ENCODE measurements at regions not wholly inside any gene's neighbourhood (a gene's known extent, or its start where the extent isn't known, plus 50 kb on each side); places are given as distances from the start of the nearest gene placed in this dataset.

DNA sequence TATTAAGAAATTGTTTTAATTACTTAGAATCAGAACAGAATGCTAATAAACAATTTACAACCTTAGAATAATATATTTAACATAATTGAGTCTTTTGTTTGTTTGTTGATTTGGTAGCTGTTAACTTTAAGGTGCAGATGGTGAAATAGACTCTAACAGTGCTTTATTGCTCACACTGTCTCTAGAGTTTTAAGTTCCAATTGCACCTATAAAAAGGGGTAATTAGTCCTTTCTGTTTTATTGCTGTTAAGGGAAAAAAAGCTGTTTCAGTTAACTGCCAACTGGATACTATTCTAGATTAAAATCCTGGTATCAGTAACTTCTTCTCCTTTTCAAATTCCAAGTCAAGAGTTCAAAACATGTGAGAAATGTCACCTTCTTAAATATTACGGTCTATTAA lies 197.6 kb upstream of the TMPRSS15 start:
- in situ Hi-C loops (cut with HindIII; ENCODE audit: low pct_unique_long_range_greater_than_20kb, low sequenced_read_pairs) = no loop called here
- DNase-seq (ENCODE audit: low read depth in 1 of 2, low spot score in 1 of 2) = no peak
- no peak for TF ChIP-seq JUND (IDR thresholded peaks at IDR 0.05; ENCODE audit: low read depth)

DNA sequence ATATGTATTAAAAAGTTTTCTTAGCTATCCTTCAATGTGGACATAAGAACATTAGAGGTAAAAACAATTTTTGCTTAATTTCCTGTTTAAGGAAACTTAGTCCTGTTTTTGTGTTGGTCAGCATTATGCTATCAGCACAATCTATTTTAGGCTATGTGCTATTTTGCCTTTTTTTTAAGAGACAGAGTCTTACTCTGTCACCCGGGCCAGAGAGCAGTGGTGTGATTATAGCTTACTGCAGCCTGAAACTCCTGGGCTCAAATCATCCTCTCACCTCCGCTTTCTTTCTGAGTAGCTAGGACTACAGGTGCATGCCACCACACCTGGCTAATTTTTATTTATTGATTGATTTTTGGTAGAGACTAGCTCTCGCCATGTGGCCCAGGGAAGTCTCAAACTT lies 199.1 kb upstream of the TMPRSS15 start:
- no peak for TF ChIP-seq JUND (IDR thresholded peaks at IDR 0.05; ENCODE audit: low read depth)
- DNase-seq (ENCODE audit: low read depth in 1 of 2, low spot score in 1 of 2) = no peak
- in situ Hi-C loops (cut with HindIII; ENCODE audit: low pct_unique_long_range_greater_than_20kb, low sequenced_read_pairs) = no loop called here

DNA sequence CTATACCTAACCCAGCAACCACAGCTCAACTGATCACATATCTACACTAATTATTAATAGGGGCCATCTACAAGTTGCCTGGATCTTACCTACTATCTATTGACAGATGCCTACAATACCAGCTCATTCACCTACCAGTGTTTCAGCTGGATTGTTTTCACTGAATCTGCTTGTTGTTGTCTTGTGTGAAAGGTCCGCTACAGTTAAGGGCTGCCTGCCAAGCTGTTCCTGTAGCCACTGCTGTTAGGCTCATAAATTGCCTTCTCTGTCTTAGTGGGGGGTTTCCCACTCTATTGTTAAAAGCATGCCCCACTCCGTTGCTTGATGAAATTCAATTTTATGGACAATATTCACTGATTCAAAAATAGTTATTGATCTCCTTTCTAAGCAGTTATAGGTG lies 199.7 kb upstream of the TMPRSS15 start:
- TF ChIP-seq JUND (IDR thresholded peaks at IDR 0.05; ENCODE audit: low read depth) = no peak
- in situ Hi-C loops (cut with HindIII; ENCODE audit: low pct_unique_long_range_greater_than_20kb, low sequenced_read_pairs) = no loop called here

DNA sequence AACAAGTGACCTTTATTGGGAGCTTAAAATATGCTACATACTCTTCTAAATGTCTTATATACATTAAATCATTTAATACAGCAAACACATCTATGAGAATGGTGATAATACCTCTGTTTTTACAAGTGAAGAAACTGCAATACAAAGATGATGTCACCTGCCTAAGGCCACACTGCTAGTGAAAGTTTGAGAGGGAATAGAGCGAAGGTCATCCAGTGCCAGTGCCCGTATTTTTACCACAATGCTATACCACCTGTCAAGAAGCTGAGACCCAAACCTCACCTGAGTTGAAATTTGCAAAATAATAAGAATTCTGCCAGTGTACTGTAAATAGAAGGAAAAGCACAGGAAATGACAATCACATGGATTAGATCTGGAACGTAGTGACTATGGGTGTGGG lies 200.4 kb upstream of the TMPRSS15 start:
- in situ Hi-C loops (cut with HindIII; ENCODE audit: low pct_unique_long_range_greater_than_20kb, low sequenced_read_pairs) = no loop called here
- no peak for TF ChIP-seq JUND (IDR thresholded peaks at IDR 0.05; ENCODE audit: low read depth)
- DNase-seq (ENCODE audit: low read depth in 1 of 2, low spot score in 1 of 2) = no peak

More for the DNA sequence above, 199.7 kb upstream of the TMPRSS15 start:
- DNase-seq (ENCODE audit: low read depth in 1 of 2, low spot score in 1 of 2) = no peak

DNA sequence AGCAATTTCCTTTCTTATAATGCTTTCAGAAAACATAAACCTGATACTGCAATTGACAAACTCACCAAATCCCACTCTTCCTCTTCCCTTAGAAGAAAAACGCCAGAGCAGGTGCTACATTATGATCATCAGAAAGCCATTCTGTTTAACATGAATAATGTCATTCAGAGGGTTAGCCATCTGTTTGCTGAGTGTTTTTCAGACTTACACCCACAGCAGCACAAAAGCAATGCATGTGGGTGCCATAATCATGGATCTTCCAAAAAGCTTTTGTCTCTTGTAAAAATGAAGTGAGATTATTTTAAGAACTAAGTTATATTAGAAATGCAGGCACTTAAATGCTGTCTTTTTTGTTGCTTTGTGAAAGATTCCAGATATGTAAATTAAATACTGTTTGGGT lies 204.6 kb upstream of the TMPRSS15 start:
- no peak for DNase-seq (ENCODE audit: low read depth in 1 of 2, low spot score in 1 of 2)
- in situ Hi-C loops (cut with HindIII; ENCODE audit: low pct_unique_long_range_greater_than_20kb, low sequenced_read_pairs) = no loop called here
- no peak for TF ChIP-seq JUND (IDR thresholded peaks at IDR 0.05; ENCODE audit: low read depth)

DNA sequence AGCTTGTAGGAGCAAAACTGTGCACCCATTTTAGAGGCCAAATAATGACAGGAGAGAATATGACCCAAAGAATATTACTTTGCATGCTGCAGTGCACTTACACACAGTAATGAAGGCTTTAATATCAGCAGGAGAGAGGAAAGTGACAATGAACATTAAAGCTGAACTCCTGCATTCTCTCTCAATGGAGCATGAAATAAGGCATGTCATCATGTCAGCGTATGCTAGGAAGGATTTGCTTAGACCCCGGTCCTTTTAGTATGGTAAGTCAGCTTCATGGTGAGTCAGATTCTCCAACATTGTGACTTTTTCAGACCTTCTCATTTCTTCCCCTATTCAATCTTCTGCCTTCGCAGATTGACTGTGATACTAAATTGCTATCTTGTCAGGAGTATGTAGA lies 210.7 kb upstream of the TMPRSS15 start:
- DNase-seq (ENCODE audit: low read depth in 1 of 2, low spot score in 1 of 2) = no peak
- in situ Hi-C loops (cut with HindIII; ENCODE audit: low pct_unique_long_range_greater_than_20kb, low sequenced_read_pairs) = no loop called here
- TF ChIP-seq JUND (IDR thresholded peaks at IDR 0.05; ENCODE audit: low read depth) = no peak

DNA sequence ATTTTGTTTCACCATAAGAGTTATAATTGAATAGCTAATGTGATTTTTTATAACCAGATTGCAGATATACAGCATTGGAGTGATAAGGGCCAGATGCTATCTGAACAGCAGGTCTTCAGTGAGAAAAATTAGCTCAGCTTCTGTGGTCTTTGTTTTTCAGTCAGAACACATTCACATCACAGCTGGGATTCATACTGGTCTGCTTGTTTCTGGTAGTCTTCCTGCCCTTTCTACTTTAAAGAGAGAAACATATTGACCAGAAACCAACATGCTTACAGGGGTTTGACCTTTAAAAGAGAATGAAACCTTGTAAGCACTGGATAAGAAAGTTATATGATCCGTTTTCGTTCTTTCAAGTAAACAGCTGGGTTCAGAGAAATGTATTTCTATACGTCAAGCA lies 213.7 kb upstream of the TMPRSS15 start:
- TF ChIP-seq JUND (IDR thresholded peaks at IDR 0.05; ENCODE audit: low read depth) = no peak
- no peak for DNase-seq (ENCODE audit: low read depth in 1 of 2, low spot score in 1 of 2)
- in situ Hi-C loops (cut with HindIII; ENCODE audit: low pct_unique_long_range_greater_than_20kb, low sequenced_read_pairs) = no loop called here

DNA sequence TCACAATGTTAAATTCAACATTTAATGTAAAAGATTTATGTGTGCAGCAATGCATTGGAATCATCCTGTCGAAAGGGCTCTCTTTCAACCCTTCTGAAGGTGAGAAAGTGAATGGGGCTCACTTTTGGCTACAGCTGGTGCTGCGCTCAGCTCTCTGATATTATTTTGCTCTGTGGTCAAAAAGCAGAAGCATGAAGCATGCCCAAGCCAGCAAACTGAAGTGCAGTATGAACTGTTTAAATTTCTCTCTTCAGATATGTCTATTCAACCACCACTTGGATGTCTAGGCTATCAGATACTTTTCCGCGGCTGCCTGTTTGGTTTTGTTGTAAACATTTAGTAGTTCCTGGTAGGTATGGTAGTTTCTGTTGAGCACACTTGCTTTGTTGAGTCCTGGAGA lies 216.9 kb upstream of the TMPRSS15 start:
- in situ Hi-C loops (cut with HindIII; ENCODE audit: low pct_unique_long_range_greater_than_20kb, low sequenced_read_pairs) = no loop called here
- DNase-seq (ENCODE audit: low read depth in 1 of 2, low spot score in 1 of 2) = no peak
- TF ChIP-seq JUND (IDR thresholded peaks at IDR 0.05; ENCODE audit: low read depth) = no peak

DNA sequence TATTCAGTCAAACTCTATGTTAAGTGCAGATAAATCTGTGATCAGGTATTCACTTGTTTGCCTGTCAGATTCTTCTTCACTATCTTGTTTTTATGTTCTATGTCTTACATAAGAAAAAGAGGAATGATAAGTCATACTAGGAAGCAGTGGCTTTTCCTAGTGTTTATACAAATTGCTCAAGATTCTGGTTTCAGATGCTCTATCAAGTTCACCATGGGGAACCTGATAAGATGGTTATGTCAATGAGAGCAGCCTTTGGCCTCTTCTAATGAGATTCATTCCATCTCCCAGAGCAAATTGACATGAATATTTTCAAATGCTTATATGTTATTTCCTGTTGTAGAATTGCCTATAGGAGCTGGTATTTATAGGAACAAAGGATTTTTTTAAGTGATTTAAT lies 218.8 kb upstream of the TMPRSS15 start:
- no peak for DNase-seq (ENCODE audit: low read depth in 1 of 2, low spot score in 1 of 2)

DNA sequence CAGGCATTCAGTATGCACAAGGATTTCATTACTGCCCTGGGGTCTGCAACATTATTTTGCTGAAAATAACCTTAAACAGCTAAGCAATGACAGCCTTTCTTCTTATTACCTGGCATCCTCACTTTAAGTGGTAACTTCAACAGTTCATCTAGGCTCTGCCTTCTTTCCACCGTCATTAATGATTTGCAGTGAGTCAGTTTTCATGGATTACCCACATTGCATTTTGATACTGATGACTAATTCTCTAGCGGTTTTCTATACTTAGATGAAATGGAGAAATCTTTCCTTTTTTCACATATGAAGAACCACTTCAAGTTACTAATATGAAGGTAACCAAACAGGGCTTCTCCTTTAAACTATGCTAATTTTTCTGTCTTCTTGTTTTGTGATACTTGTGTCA lies 226.9 kb upstream of the TMPRSS15 start:
- TF ChIP-seq JUND (IDR thresholded peaks at IDR 0.05; ENCODE audit: low read depth) = no peak
- DNase-seq (ENCODE audit: low read depth in 1 of 2, low spot score in 1 of 2) = no peak

More for the DNA sequence above, 218.8 kb upstream of the TMPRSS15 start:
- no peak for TF ChIP-seq JUND (IDR thresholded peaks at IDR 0.05; ENCODE audit: low read depth)
- in situ Hi-C loops (cut with HindIII; ENCODE audit: low pct_unique_long_range_greater_than_20kb, low sequenced_read_pairs) = no loop called here

DNA sequence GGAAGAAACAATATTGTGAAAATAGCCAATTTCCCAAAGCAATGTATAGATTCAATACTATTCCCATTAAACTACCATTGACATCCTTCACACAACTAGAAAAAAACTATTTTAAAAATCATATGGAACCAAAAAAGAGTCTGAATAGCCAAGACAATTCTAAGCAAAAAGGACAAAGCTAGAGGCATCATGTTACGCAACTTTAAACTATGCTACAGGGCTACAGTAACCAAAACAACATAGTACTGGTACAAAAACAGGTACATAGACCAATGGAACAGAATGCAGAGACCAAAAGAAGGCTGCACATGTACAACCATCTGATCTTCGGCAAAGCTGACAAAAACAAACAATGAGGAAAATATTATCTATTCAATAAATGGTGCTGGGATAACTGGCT lies 233.3 kb upstream of the TMPRSS15 start:
- no peak for DNase-seq (ENCODE audit: low read depth in 1 of 2, low spot score in 1 of 2)
- in situ Hi-C loops (cut with HindIII; ENCODE audit: low pct_unique_long_range_greater_than_20kb, low sequenced_read_pairs) = no loop called here

More for the DNA sequence above, 226.9 kb upstream of the TMPRSS15 start:
- in situ Hi-C loops (cut with HindIII; ENCODE audit: low pct_unique_long_range_greater_than_20kb, low sequenced_read_pairs) = no loop called here

DNA sequence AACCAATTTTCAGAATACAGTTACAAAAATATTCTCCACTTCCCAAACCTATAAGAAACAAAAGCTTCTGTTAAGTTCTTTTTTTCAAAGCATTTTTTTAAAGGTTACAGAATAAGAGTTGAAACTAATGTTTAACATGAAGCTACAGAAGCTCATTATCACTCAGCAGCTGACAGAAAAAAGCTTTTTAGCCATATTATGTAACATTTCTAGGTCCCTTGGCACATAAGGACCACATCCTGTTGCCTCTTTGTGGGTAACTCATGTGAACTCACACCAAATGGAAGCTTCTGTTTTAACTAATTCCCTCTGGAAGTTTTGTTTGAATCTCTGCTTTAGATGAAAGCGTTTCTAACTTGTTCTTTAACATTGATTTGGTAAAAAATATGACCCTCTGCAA lies 242.5 kb upstream of the TMPRSS15 start:
- DNase-seq (ENCODE audit: low read depth in 1 of 2, low spot score in 1 of 2) = no peak
- no peak for TF ChIP-seq JUND (IDR thresholded peaks at IDR 0.05; ENCODE audit: low read depth)
- in situ Hi-C loops (cut with HindIII; ENCODE audit: low pct_unique_long_range_greater_than_20kb, low sequenced_read_pairs) = no loop called here

More for the DNA sequence above, 233.3 kb upstream of the TMPRSS15 start:
- no peak for TF ChIP-seq JUND (IDR thresholded peaks at IDR 0.05; ENCODE audit: low read depth)

DNA sequence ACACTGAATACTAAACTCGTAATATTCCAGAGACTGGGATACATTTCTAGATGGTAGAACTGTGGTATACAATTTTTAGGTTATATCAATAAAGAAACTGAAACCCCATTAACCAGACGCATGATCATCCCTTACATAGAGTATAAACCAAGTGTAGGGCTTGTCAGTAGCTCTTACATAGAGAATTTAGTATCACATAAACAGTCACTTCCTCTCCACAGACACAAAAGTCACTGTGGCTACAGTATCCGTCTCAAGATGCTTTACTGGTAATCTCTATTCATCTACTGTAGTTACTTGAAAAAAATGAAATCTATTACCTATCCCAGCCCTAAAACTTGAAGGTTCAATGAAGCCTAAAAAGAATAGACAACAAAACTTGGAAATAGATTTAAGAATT lies 252.3 kb upstream of the TMPRSS15 start:
- no peak for DNase-seq (ENCODE audit: low read depth in 1 of 2, low spot score in 1 of 2)
- TF ChIP-seq JUND (IDR thresholded peaks at IDR 0.05; ENCODE audit: low read depth) = no peak
- in situ Hi-C loops (cut with HindIII; ENCODE audit: low pct_unique_long_range_greater_than_20kb, low sequenced_read_pairs) = no loop called here

DNA sequence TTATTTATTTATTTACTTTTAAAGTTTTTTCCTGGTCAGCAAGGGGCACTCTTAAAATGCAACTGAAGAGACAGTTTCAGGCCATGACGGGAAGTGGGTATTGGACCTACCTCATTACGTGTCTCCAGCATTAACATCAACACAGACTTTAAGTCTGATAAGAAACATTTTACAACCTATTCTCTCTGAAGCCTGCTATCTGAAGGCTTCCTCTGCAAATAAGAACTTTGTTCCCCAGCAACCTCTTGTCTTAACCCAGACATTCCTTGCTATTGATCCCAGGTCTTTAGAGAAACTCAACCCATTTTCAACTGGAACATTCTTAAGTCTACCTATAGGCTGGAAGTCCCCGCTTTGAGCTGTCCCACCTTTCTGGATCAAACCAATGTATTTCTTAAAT lies 258.3 kb upstream of the TMPRSS15 start:
- no peak for TF ChIP-seq JUND (IDR thresholded peaks at IDR 0.05; ENCODE audit: low read depth)
- in situ Hi-C loops (cut with HindIII; ENCODE audit: low pct_unique_long_range_greater_than_20kb, low sequenced_read_pairs) = no loop called here
- DNase-seq (ENCODE audit: low read depth in 1 of 2, low spot score in 1 of 2) = no peak
